GM19468 (cell line): ENCODE measurements at regions not wholly inside any gene's neighbourhood (a gene's known extent, or its start where the extent isn't known, plus 50 kb on each side); places are given as distances from the start of the nearest gene placed in this dataset.

Experiments used
- ATAC-seq: cut with Tn5 transposase; IDR thresholded peaks from one replicate; pipeline ENCODE4 v1.9.1; 2021; ENCODE audit warnings: mild to moderate bottlenecking, moderate library complexity, moderate number of reproducible peaks; ENCODE audit not compliant: unreplicated experiment; ENCODE audit errors: extremely low read depth

DNA sequence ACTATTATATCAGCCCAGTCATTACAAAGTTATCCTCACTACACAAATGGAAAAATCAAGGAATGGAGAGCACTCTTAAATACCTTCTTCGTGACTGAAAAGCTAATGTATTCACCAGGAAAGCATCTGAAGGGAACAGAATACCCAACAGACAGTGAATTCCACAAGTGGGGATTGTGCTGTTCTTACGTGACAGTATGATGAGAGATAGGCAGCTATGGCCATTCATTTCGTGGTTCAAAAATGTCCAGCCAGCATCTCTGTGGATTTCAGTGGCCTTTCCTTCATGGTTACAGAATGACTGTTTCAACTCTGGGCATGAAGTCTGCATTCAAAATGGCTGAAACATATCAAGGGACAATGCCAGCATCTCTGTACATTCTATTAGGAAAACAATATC is 323.8 kb downstream of the PRELID2 start:
- no peak for ATAC-seq

DNA sequence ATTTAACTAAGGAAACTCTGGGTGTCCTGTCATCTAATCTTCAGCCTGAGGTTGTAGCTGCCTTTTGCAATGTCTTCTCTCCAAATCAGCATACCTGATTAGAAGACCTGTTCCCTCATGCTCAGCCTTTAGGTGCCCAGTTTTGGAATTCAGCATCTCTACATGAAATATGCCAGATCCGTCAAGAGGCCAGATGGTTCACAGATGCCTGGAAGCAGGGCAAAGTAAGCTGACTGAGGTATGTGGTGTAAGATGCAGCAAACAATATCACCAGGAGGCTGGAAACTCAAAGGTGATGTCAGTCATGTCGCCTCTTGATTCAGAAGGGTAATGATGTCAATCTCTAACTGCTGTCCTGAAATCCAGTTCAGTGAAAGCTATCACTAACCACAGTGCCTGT is 324.4 kb downstream of the PRELID2 start:
- ATAC-seq, result no peak

DNA sequence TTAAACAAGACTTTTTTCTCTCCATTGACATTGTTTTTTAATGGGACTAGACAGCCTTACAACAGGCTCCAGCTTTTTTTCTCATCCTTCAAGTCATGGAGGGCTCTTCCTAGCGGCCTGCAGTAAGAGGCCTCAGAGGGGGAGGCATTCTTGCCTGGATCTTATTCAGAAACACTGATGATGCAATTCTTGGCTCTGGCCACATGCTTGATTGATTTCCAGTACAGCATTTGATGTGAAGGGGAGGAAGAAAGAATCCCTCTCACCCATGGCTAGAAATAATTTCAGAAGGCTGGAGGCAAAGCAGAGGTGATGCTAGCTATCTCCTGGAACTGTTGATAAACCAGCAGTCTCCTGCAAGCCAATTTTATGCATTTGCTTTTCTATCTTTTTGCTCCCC is 324.8 kb downstream of the PRELID2 start:
- ATAC-seq, result no peak

DNA sequence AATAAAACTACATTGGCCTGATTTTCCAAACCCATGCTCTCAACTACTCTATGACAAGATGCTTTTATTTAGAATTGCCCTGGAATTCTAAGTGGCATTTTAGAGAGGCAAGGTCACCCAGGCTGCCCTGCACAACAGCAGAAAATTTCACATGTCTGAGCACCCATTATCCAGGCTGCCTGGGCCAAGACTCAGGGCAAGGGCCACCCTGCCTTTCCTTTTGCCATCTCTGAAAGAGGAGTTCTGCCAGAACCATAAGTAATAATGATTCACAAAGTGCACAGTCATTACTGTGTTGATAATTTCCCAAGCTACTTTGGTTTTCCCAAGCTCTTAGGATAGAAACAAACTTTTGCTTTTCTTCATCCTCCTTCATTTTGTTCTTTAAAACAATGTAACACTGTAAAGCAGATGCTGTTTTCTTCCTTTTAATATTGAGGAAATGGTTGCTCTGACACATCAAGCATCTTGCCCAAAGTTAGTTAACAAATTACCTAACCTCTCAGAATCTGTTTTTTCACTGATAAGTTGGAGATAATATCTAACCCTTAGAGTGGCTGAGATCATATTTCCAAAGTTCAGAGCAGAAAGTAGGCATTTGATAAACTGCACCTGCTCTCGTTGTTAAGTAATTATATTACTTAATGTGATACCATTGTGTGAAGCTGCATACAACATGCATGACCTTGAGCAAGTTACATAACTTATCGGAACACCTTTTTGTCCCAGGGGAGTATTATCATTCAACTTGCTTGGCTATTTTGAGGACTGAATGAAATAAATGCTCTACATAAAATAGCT is 325.6 kb downstream of the PRELID2 start:
- no peak for ATAC-seq

DNA sequence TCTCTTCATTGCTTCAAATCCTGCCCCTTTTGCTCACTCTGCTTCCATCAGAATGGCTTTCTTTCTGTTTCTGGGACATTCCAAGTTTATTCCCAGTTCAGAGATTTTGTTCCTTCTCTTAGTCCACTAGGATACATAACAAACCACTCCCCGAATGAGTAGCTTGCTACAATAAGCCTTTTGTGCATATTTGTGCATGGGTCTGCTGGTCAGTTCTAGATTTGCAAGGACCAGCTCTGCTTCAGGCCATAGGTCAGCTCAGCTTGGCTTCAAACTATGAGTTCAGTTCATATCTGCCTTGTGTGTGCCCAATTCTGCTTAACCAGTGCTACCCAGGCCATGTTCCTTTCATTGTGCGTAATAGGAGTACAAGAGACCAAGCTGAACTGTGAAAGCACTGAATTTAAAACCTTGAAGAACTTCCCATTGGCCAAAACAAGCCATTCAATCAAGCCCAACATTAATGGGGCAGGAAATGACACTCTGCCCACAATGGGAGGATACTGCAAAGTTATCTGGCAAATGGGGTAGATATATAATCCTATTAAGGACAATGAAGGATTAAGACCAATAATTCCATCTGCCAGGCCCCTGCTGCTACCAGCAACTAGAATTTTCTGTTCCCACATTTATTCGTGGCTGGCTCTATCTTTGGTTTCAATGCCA is 328.8 kb downstream of the PRELID2 start:
- ATAC-seq, result no peak

DNA sequence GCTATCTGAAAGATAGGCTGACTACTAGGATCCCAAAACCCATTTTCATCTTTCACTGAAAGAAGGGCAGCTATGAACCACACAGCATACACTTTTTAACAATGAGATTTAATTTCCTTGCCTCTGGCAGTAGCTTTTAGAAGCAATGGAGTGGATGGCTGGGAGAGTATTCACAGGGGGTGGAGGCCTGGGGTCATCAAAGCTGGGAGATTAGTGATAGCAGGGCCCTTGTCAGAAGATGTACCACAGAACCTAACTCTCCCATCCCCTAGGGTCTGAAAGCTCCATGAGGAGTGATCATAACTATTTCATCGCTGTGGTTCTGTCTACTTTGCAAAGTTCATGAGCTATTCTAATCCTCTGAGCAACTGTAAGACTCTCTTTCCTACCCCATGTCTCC is 332.2 kb downstream of the PRELID2 start:
- ATAC-seq, result no peak

DNA sequence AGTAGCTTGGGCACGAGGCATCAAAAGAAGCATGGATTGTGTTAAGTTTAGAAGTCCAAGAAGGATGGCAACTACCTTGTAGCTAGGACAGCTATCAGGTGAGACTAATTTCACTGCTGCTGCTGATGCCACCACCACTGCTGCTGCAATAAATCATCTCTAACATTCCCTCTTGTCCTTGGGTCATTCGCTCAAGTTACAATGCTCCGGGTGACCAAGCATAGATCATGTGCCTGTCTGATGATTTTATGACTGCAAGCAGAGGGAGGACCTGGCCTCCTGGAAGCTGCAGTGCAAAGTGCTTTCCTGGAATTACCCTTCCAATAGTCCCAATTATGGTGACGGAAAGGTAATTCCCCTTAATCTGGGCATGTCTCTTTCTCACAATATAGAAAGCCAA is 334.4 kb downstream of the PRELID2 start:
- ATAC-seq, result no peak

DNA sequence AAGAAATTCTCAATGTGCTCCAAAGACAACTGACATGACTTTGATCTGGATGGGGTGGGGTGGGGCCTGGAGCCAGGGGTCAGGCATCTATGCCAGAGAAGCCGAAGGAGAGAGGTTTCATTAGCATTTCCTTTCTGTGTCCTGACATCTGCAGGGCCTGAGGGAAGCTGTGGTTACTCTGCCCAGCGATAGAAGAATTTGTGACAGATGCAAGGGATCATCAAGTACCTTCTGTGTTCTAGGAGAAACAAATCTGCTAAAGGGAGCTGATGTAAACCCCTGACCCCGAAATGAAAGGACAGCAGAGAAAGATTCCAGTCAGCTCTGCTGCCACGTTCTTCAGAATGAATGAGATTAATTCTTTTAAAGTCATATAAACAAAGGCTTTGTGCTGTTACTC is 335.7 kb downstream of the PRELID2 start:
- ATAC-seq, result no peak

DNA sequence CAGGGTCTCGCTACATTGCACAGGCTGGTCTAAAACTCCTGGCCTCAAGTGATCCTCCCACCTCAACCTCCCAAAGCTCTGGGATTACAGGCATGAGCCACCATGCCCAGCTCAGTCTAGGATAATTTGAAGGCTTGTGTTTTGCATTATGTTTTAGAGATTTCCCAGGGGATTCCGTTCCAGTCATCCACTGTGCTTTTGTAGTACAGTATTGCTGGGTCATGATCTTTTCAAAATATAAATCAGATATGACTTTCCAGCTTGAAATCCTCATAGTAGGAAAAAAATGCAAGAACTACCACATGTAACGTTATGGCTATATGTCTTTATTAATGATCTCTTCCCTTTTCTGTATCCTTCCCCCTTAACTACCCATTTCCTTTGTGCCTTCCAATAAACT is 338.1 kb downstream of the PRELID2 start:
- ATAC-seq, result no peak

DNA sequence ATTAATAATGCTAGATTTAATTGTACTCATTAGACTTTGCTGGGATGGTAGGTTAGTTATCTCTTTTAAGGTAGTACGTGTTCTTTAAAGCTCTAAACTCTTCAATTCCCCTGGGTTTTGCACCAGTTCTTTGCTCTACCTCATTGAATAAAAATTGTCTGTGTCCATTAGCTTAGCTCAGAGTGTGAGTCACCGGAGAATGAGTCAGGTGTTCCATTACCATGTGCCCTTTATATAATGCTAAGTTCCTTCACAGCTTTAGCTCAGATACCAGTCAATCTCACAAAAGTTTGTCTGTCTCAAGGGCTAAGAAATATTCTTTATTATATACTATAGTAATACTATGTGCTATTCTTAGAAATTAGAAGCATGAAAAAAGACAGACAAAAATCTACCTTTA is 339.4 kb downstream of the PRELID2 start:
- ATAC-seq, result no peak

DNA sequence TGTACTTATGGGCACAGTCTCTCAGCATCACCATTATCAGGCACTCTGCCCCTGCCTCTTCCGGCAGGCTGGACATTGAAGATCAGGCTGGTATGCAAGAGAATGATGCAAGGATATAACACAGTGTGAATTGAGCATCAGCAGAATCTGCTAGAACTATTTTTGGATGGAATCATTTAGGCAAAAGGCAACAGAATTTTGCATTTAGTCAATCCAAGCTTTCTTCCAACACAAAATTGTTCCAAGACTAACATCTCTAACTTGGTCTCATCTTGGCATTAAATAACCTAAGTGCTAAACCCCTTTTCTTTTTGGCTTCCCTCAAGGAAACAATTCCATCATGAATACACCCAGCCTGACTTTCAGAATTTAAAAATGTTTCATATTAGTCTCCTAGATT is 339.9 kb downstream of the PRELID2 start:
- ATAC-seq, result no peak

DNA sequence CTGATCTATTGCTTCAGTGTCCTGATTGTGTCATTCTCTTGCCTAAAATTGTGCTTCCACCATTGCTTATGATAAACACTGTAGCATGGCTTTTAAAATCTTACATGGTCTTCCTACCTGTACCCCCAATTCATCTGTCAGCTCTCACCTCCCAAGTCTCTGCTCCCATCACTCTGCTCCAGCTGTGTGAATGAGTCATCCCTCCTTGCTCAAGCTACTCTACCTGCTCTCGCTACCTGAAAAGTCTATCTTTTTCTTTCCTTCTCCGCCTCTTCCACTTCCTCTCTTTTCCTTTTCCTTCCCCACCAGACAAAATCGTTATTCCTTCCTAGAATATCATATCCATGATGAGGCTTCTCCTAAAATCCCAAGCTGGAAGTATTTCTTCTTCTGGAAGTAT is 341.7 kb downstream of the PRELID2 start:
- no peak for ATAC-seq

DNA sequence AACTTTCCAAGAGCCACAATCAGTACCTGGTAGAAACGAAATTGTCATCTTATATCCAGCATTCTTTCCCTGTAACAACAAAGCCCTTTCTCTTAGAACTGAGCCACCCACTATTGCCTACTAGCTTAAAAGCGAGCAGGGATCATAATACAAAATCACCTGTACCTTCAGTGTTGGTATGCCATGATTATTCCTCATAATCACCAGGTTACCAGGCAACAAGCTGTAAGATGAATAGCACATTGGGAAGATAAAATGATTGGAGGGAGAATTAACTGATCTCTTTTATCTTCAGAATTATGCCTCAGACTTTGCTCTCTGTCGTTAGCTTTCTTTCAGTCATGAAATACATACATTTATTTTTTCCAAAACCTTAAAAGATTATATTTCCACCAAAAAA is 345.6 kb downstream of the PRELID2 start:
- no peak for ATAC-seq

DNA sequence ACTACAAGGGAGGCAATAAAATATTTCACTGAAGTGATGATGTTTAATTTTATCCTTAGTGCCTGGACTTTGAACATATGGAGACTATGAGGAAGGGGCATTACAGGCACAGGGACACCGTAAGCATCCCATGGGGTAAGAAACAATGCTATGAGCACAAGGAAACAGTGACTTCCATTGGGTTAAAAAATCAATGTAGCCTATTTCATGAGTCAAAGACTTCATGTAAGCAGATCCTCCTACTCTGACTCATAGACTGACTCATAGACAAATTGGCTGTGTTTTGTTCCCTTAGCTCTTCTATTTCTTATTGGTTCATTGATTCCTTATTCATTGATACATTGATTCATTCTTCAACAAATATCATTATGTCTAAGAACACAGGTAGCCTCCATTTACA is 351.0 kb downstream of the PRELID2 start:
- ATAC-seq, result no peak

DNA sequence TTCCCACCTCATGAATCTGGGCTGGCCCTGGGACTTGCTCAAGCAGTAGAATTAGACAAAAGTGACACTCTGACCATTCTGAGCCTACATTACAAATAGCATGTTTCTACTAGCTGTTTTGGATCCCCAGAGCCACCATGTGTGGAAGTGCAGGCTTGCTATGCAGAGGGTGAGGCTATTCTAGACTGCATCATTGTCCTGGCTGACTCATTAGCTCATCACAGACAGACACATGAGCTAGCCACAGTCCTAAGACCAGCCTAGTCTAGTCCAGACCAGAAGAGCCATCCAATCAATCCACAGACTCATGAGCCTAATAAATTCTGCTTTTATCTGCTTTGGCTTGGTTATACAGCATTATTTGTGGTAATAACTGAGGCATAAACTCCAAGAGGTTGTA is 351.9 kb downstream of the PRELID2 start:
- no peak for ATAC-seq

DNA sequence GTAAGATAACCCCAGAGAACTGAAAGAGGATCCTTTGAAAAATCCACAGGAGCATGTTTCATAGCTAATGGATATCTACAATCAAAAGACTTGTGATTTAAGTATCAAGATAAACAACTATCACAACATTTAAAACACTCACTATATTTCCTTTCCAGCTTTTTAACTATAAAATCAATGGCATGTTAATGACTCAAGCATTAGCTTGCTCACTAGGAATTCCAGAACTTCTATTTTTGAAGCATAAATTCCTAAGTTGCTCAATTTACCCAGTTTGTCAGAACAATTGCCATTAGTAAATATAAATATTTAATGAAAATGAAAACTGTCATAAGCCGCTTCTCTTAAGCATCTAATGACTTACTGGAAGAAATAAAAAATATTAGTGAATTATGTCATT is 355.3 kb downstream of the PRELID2 start:
- no peak for ATAC-seq

DNA sequence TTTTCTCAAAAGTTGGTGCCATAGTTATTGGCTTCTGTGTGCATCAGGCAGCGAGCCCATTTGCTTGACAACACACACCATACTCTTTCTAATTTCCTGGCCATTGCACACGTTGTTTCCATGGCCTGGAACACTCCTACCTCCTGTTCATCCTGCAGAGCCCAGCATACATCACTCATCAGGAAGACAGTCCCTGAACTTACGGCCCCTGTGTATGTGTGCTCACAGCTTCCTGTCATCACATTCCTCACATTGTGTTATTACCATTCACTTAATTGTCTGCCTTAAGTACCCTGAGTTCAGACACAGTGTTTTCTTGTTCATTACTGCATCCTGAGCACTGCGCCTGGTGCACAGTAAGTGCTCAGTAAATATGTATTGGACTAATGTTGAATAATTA is 355.9 kb downstream of the PRELID2 start:
- ATAC-seq, result no peak

DNA sequence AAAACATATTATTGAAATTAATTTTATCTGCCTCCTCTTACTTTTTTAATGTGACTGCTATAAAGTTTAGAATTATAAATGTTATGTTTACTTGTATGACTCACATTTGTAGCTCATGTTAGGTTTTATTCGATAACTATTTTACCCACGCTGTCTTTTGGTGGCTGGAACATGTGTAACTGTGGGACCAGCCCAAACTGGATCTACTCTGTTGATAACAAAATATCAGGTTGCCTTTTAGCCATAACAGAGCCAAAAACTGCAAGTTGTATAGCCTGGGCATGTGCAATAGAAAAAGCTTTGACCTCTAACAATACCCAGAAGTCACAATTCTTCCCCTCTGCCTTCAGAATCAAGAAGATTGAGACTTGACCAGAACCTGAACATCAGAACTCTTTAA is 356.5 kb downstream of the PRELID2 start:
- no peak for ATAC-seq

DNA sequence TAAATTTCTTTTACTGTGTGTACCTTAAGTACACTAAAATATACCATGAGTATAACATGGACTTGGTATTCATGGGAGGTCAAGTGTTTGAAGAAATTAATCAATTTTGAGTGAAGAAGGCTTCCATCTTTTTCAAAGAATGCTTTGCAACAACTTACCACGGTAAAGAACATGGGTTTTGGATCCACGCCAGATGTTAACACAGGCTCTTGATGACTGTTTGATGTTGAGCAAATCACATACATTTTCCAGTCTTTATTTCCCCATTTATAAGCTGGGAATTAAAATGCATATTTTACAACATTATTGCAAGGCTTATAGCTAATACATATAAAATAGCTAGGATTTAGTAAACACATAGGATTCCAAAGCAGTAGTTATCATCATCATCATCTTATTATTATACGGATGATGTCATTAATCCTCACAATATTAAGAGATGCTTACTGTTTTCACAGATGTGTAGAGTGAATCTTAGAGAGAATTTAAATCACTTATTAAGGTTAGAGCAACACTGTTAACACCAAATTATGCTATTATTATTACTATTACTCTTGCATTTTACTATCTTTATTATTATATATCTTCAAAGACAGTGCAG is 362.0 kb downstream of the PRELID2 start:
- ATAC-seq, result no peak

DNA sequence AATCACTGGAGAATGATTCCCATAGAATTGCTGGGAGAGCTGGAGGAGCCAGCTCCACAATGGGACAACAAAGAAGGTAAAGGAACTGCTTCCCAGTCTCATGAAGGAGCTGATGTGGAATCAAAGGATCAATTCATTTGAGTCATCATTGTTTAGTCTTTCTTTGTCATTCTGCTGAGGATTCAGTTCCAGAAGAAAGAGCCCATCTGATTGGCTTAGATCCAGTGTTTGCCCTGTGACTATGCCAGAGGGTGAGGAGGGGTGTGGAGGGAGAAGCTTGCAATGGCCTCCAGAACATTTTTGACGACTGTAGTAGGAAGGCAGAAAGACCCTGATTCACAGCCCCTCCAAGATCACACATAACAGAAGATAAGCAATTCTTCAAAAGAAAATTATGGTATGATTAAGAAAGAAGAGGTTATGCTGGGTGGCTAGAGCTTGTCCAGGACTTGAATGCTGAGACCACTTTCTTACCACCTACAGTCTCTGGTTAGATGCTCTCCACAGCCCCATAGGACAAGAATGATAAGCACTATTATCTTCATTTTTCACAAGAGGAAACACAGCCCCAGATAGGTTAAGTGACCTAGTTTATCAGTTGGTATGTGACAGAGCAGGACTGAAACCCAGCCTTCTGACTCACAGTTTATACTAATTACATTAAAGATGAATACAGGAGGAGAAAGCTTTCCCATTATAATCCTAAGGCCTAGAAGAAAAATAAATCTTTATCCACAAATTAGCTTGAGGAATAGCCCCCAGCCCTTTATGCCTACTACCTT is 363.1 kb downstream of the PRELID2 start:
- ATAC-seq, result no peak

DNA sequence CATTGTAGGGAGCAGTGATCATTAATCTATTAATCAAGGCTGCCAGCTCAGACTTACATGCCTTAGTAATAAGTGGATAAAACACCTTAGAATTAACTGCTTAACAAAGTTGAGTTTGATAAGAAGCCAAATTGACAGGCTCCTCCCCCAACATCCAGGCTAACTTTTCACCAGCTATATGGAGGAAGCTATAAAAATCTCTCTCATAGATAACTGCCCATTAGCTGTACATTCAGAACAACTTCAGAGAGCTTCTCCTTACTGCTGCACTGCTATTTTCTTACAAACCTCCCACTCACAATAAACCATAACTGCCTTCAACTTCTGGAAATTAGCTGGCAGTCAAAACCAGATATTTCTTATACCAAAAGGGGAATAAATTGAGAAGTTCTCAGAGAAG is 364.1 kb downstream of the PRELID2 start:
- no peak for ATAC-seq
